Peyer's patch (tissue), 4 donors: ENCODE measurements at regions not wholly inside any gene's neighbourhood (a gene's known extent, or its start where the extent isn't known, plus 50 kb on each side); places are given as distances from the start of the nearest gene placed in this dataset.

Experiments
- CTCF ChIP-seq, 6 experiments: fragments of 450-650 bp in 4 of 6; fragments of 200-600 bp in 2 of 6; sonication (generic) in 1 of 6; IDR thresholded peaks; one replicate each; pipeline ENCODE4 v1.5.1; 2017 to 2019; ENCODE audit warnings: antibody characterized with exemption in 6 of 6, mild to moderate bottlenecking in 3 of 6, moderate library complexity in 1 of 6
- POLR2A ChIP-seq, 2 donors: fragments of 450-650 bp; IDR thresholded peaks; one replicate each; pipeline ENCODE4 v1.5.1; 2017; ENCODE audit warnings: antibody characterized with exemption in 2 of 2, mild to moderate bottlenecking in 2 of 2, moderate library complexity in 2 of 2

DNA sequence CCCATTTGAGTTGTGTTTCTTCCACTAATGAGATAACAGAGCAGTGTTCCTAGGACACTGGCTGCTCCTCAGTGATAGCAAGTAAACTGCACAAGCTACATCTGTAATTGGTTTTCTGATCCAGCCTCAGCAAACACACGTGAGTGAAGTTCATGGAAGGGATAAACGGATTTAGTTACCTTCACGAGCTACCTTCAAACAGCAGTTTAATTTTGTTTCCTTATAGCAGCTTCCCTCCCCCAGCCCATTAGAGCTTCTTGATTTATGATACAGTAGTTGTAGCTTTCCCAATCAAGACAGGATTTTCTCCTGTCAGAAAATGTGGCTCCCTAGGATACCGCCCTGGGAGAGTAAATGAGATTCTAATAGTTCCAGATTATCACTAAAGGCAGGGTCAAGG, 634.2 kb upstream of the FAT1 start:
- TF ChIP-seq POLR2A (IDR thresholded peaks at IDR 0.05), result no peak
- no peak for TF ChIP-seq CTCF (IDR thresholded peaks at IDR 0.05)
